Tongue (tissue), 1 donor: ENCODE measurements at regions not wholly inside any gene's neighbourhood (a gene's known extent, or its start where the extent isn't known, plus 50 kb on each side); places are given as distances from the start of the nearest gene placed in this dataset.

ENCODE experiments used
- DNase-seq: peaks from one replicate; pipeline ENCODE4 v3.0.0-alpha.2; 2015

- DNase-seq = no peak
Observed at GRCh38 chr4:1495416-1496115, 89.3 kb upstream of the NKX1-1 start.

DNA sequence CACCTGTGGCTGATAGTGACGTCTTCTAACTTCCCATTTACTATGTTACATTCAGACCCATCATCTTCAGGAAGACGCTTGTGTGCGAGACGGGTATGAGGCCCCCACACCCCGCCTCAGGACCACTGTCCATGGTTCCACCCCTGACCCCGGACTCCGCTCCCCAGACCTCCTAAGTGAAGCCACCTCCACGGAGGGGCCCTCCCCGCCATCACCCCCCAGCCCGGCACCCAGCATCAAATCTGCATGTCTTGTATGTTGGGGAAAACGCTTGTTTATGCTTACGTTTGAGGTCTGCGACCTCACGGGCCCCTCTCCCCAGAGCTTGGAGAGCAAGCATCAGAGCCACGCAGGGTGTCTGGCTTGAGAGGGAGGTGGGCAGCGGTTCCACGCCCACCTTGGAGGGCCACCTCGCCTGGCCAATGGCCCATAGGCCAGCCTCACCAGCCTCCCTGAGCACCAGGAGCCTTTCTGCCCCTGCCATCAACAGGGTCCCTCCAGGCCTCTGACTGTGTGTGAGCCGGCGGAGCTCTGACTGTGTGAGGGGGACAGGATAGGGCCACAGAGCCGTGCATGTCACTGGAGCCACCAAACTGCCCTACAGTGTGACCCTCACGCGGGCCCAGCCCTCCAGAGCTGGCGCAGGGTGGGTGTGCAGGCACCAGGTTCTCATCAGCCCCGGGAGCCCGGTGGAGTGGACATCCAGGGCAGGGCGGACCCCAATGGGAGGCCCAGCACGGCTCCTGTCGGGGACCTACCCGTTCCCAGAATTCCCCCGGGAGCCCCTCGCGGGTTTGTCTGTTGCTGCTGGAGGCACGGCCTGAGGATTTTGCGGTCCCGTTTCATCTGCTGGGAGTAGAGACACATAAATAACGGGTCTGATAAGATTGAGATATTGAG is 88.4 kb upstream of the NKX1-1 start:
- no peak for DNase-seq

GRCh38 chr4:1493540-1494287 is 87.5 kb upstream of the NKX1-1 start:
- DNase-seq = no peak

DNA sequence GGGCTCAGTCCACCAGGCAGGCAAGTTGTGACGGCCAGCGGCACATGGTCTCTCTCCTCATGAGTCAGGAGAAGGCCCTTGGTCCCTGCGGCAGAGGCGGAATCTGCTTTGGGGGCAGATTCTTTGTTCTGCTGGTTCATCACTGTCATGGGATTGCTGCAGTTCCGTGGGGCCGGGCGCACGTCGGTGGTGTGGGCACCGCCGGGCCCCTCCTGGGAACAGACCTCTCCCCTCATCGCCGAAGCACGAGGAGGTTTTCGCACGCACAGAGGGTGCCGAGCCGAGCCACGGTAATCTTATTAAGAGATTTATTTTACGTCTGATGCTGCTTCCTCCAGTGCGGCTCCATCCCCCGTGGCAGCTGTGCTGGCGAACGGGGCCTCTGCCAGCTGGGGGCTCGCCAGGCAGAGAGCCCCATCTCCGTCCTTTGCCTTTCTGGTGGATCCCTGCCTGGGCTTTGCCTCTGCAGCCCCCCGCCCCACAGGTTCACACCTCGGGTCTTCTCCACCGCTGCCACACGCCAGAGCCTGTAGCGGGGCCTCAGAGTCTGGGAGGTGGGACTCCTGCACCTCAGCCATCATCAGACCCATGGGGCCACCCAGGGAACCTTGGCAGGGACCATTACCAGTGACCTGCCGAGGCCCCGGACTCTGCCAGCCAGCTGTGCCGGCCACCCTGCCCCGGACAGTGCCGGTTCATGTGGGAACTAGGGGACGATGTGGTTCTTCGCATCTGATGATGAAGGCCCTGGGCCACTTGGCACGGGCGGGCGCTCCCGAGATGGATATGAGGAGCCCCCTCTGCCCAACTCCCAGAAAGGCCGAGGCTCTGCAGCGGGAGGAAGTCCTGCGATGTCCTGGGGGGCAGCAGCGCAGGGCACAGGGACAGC is 86.7 kb upstream of the NKX1-1 start:
- DNase-seq = peak; percentile 58

GRCh38 chr4:1492142-1492457 is 85.9 kb upstream of the NKX1-1 start:
- no peak for DNase-seq

DNA sequence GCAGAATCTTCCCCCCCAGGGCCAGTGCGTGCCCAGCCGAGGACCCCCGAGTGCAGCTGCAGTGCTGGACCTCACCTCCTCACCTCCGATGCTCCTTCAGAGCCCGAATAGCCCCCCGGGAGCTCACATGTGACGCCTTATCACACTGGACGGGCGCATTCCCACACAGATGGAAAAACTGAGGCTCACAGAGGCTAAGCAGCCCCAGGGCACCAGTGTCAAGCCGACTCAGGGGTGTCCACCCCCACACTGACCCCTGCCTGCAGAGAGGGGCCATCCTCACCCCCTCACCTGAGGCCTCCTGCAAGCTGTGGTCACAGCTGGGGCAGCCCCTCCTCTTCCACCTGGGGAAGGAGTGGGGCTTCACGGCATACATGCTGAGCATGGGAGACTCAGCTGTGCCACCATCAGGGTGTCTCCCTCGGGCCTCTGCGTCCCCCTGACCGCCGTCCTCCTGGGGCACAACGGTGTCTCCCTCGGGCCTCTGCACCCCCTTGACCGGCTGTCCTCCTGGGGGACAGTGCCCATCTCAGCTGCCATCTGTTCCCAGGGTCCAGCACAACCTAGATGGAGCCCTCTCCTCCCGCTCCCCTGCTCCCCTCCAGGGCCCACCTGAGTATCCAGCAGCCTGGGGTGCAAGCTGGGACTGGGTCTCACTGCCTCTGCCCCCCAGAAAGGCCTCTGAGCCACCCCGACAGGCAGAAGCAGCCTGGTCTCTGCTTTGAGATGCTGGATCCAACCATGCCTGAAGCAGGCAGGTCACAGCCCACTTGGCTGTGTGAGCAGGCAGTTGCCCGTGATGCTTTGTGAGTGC is 85.3 kb upstream of the NKX1-1 start:
- DNase-seq = no peak

- DNase-seq = no peak
Observed at GRCh38 chr4:1490654-1491327, 84.5 kb upstream of the NKX1-1 start.

GRCh38 chr4:1490011-1490653 is 83.9 kb upstream of the NKX1-1 start:
- no peak for DNase-seq

GRCh38 chr4:1489639-1489995 is 83.4 kb upstream of the NKX1-1 start:
- DNase-seq = no peak

GRCh38 chr4:1488831-1489638 is 82.8 kb upstream of the NKX1-1 start:
- no peak for DNase-seq

DNA sequence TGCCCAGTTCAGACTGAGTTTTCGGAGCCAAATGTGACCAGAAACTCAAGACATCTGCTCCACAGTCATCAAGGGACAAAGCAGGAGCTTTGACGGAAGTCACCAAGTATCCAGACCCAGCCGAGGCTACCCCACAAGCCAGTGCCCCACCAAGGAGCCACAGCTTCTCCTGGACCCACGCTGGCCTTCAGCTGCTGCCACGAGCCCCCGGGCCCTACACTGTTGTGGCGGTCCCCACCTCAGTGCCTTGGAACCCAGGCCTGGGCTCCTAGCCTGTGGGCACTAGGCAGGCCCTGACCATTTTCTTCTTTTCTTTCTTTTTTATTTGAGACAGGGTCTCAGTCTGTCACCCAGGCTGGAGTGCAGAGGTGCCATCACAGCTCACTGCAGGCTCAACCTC is 82.1 kb upstream of the NKX1-1 start:
- no peak for DNase-seq

- DNase-seq = no peak
Observed at GRCh38 chr4:1487761-1488160, 81.5 kb upstream of the NKX1-1 start.

- no peak for DNase-seq
Observed at GRCh38 chr4:1487106-1487505, 80.9 kb upstream of the NKX1-1 start.

DNA sequence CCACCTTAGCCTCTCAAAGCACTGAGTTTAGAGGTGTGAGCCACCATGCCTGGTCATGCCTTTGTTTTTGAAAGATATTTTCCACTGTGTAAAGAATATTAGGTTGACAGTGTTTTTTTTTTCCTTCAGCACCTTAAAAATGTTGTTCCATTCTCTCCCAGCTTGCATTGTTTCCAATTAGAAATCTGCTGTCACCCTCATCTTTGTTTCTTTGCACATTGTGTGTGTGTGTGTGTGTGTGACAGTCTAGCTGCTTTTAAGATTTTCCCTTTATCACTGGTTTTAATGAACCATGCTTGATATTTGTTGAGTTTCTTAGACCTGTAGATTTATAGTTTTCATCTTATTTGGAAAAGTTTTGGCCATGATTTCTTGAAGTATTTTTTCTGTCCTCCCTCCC is 79.0 kb upstream of the NKX1-1 start:
- DNase-seq = no peak

DNA sequence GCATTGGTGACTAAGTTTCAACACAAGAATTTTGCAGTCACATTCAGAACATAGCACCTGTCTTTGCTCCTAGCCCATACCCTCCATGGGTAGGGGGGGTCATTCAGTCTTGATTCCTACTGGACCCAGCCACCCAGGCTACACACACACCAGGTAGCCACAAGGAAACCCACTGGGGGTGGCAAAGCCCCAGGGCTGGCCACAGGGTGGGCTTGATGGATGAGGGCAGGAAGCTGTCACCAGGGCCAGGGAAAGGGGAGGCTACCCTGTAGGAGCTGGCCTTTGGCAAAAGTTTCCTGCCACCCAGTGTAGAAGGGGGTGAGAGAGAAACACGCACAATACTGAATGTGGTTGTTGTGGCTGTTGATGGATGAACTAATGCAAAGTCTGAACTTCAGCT is 74.5 kb upstream of the NKX1-1 start:
- DNase-seq = no peak

GRCh38 chr4:1479454-1479853 is 73.2 kb upstream of the NKX1-1 start:
- no peak for DNase-seq

DNA sequence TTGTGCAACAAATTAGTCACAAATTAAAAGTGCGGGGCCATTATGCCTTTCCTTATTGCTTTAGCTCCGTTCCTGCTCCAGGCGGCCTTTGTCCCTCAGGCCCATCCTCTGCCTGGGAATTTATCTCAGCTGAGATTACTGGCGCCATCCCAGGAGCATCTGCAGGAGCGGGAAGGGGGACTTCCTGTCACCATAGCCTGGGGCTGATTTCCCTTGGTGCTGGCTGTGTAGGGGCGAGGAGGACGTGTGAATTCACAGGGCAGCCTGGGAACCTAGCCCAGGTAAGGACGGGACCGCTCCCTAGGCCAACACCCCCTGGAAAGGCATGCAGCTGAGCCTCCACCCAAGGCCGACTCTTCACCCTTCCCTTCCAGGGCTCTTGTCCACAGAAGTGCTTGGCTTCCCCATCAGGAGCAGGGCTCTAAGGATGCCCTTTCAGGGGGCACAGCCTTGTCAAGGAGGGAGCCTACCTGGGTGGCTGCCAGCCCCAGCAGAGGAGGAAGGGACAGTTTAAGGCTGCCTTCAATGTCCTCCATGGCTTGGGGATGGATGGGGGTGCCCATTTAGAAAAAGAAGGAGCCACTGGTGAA is 72.6 kb upstream of the NKX1-1 start:
- DNase-seq = no peak

DNA sequence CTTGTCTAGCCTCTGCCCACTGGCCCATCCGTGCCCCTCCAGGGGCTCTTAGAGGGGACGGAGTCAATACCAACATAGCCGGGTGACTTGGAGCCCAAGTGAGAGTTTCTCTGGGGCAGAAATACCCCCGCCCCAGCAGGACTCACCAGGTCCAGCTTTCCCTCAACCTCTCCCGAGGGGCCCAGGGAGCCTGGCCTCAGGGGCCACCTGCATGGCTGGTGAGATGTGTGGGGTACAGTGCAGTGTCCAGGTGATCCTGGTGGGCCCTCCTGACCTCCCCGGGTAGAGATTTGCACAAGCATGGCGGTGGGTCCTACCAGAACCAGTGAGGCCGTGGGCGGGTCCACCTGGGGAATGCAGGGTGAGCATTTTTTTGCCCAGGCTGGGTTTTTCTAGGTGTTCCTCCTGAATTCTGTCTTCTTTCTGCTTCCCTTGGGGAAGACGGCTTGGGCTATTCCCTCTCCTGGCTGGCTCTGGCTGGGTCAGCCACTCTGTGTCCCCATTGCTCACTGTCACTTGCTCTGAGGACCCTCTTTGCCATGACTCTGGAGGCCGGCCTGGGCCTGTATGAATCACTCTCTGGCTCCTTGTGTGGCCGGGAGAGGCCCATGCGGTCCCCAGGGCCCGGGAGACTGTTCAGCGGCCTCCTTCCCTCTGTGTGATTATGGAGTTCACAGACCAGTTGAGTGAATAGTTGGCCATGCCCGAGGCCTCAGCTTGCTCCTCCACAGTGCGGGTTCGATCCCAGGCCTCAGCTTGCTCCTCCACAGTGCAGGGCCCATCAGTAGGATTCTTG is 71.0 kb upstream of the NKX1-1 start:
- no peak for DNase-seq
